ENCODE measurements at regions not wholly inside any gene's neighbourhood (a gene's known extent, or its start where the extent isn't known, plus 50 kb on each side); places are given as distances from the start of the nearest gene placed in this dataset.
A peak's percentile ranks its signal among the peaks of the same experiment; 100 is the strongest.

GRCh38 chr5:8811581-8811980 is 734.3 kb downstream of the SEMA5A start:
- peaks cover 13% of the 10 kb centered on the region for H3K9me3 ChIP-seq (ENCODE audit: control insufficient read depth, low read length)
- H3K27me3 ChIP-seq (replicated peaks; ENCODE audit: control insufficient read depth, insufficient read depth, low read length), result no peaks in the 10 kb centered on the region
- H3K4me3 ChIP-seq (ENCODE audit: low read length), result no peak overlapping the region
- DNase-seq (ENCODE audit: low read depth), result no peak
- no peak overlapping the region for H3K9ac ChIP-seq (ENCODE audit: low read length)
- no peaks in the 10 kb centered on the region for H3K36me3 ChIP-seq (ENCODE audit: control insufficient read depth, insufficient read depth, low read length, severe bottlenecking)
- H3K4me1 ChIP-seq (ENCODE audit: control insufficient read depth, insufficient read depth, low read length), result no peaks in the 10 kb centered on the region

- DNase-seq (ENCODE audit: low read depth), result no peak
- Histone ChIP-seq H3K36me3 (ENCODE audit: control insufficient read depth, insufficient read depth, low read length, severe bottlenecking) (no peaks in the 10 kb centered on the region), H3K27me3 (replicated peaks; ENCODE audit: control insufficient read depth, insufficient read depth, low read length) (no peaks in the 10 kb centered on the region), H3K9me3 (ENCODE audit: control insufficient read depth, low read length) (peaks cover 13% of the 10 kb centered on the region), H3K4me3 (ENCODE audit: low read length) (no peak overlapping the region), H3K9ac (ENCODE audit: low read length) (no peak overlapping the region), H3K4me1 (ENCODE audit: control insufficient read depth, insufficient read depth, low read length) (no peaks in the 10 kb centered on the region)
Observed at GRCh38 chr5:8813180-8813579, 732.7 kb downstream of the SEMA5A start.

GRCh38 chr5:8814105-8814504 is 731.8 kb downstream of the SEMA5A start:
- Histone ChIP-seq H3K9me3 (ENCODE audit: control insufficient read depth, low read length) (peaks cover 13% of the 10 kb centered on the region), H3K27me3 (replicated peaks; ENCODE audit: control insufficient read depth, insufficient read depth, low read length) (no peaks in the 10 kb centered on the region), H3K36me3 (ENCODE audit: control insufficient read depth, insufficient read depth, low read length, severe bottlenecking) (no peaks in the 10 kb centered on the region), H3K4me1 (ENCODE audit: control insufficient read depth, insufficient read depth, low read length) (no peaks in the 10 kb centered on the region), H3K4me3 (ENCODE audit: low read length) (no peak overlapping the region), H3K9ac (ENCODE audit: low read length) (no peak overlapping the region)
- DNase-seq (ENCODE audit: low read depth), result no peak

GRCh38 chr5:8824371-8824770 is 721.5 kb downstream of the SEMA5A start:
- no peaks in the 10 kb centered on the region for H3K36me3 ChIP-seq (ENCODE audit: control insufficient read depth, insufficient read depth, low read length, severe bottlenecking)
- H3K9ac ChIP-seq (ENCODE audit: low read length), result no peak overlapping the region
- H3K4me1 ChIP-seq (ENCODE audit: control insufficient read depth, insufficient read depth, low read length), result peaks cover 27% of the 10 kb centered on the region
- no peak for DNase-seq (ENCODE audit: low read depth)
- no peak overlapping the region for H3K4me3 ChIP-seq (ENCODE audit: low read length)
- peaks cover 7% of the 10 kb centered on the region for H3K9me3 ChIP-seq (ENCODE audit: control insufficient read depth, low read length)
- no peaks in the 10 kb centered on the region for H3K27me3 ChIP-seq (replicated peaks; ENCODE audit: control insufficient read depth, insufficient read depth, low read length)

GRCh38 chr5:8825139-8825757 is 720.6 kb downstream of the SEMA5A start:
- Histone ChIP-seq H3K4me1 (ENCODE audit: control insufficient read depth, insufficient read depth, low read length) (peaks cover 34% of the 10 kb centered on the region), H3K9ac (ENCODE audit: low read length) (no peak overlapping the region), H3K9me3 (ENCODE audit: control insufficient read depth, low read length) (no peaks in the 10 kb centered on the region), H3K4me3 (ENCODE audit: low read length) (no peak overlapping the region), H3K27me3 (replicated peaks; ENCODE audit: control insufficient read depth, insufficient read depth, low read length) (no peaks in the 10 kb centered on the region), H3K36me3 (ENCODE audit: control insufficient read depth, insufficient read depth, low read length, severe bottlenecking) (no peaks in the 10 kb centered on the region)
- DNase-seq (ENCODE audit: low read depth), result no peak

- no peaks in the 10 kb centered on the region for H3K9me3 ChIP-seq (ENCODE audit: control insufficient read depth, low read length)
- peaks cover 38% of the 10 kb centered on the region for H3K4me1 ChIP-seq (ENCODE audit: control insufficient read depth, insufficient read depth, low read length)
- H3K27me3 ChIP-seq (replicated peaks; ENCODE audit: control insufficient read depth, insufficient read depth, low read length), result no peaks in the 10 kb centered on the region
Observed at GRCh38 chr5:8826508-8826907, 719.4 kb downstream of the SEMA5A start.

GRCh38 chr5:8827696-8828095 is 718.2 kb downstream of the SEMA5A start:
- DNase-seq (ENCODE audit: low read depth), result peak; percentile 40
- H3K27me3 ChIP-seq (replicated peaks; ENCODE audit: control insufficient read depth, insufficient read depth, low read length), result no peaks in the 10 kb centered on the region
- peaks cover 46% of the 10 kb centered on the region for H3K4me1 ChIP-seq (ENCODE audit: control insufficient read depth, insufficient read depth, low read length)
- H3K9ac ChIP-seq (ENCODE audit: low read length), result no peak overlapping the region
- no peaks in the 10 kb centered on the region for H3K36me3 ChIP-seq (ENCODE audit: control insufficient read depth, insufficient read depth, low read length, severe bottlenecking)
- no peak overlapping the region for H3K4me3 ChIP-seq (ENCODE audit: low read length)
- no peaks in the 10 kb centered on the region for H3K9me3 ChIP-seq (ENCODE audit: control insufficient read depth, low read length)

More at GRCh38 chr5:8826508-8826907, 719.4 kb downstream of the SEMA5A start:
- no peaks in the 10 kb centered on the region for H3K36me3 ChIP-seq (ENCODE audit: control insufficient read depth, insufficient read depth, low read length, severe bottlenecking)
- no peak overlapping the region for H3K9ac ChIP-seq (ENCODE audit: low read length)
- H3K4me3 ChIP-seq (ENCODE audit: low read length), result no peak overlapping the region
- no peak for DNase-seq (ENCODE audit: low read depth)

- DNase-seq (ENCODE audit: low read depth), result no peak
- Histone ChIP-seq H3K9ac (ENCODE audit: low read length) (no peak overlapping the region), H3K4me1 (ENCODE audit: control insufficient read depth, insufficient read depth, low read length) (peaks cover 46% of the 10 kb centered on the region), H3K4me3 (ENCODE audit: low read length) (no peak overlapping the region), H3K9me3 (ENCODE audit: control insufficient read depth, low read length) (no peaks in the 10 kb centered on the region), H3K36me3 (ENCODE audit: control insufficient read depth, insufficient read depth, low read length, severe bottlenecking) (no peaks in the 10 kb centered on the region), H3K27me3 (replicated peaks; ENCODE audit: control insufficient read depth, insufficient read depth, low read length) (no peaks in the 10 kb centered on the region)
Observed at GRCh38 chr5:8828596-8829322, 717.1 kb downstream of the SEMA5A start.

- Histone ChIP-seq H3K27me3 (replicated peaks; ENCODE audit: control insufficient read depth, insufficient read depth, low read length) (no peaks in the 10 kb centered on the region), H3K9ac (ENCODE audit: low read length) (no peak overlapping the region), H3K36me3 (ENCODE audit: control insufficient read depth, insufficient read depth, low read length, severe bottlenecking) (no peaks in the 10 kb centered on the region), H3K9me3 (ENCODE audit: control insufficient read depth, low read length) (no peaks in the 10 kb centered on the region), H3K4me1 (ENCODE audit: control insufficient read depth, insufficient read depth, low read length) (peaks cover 46% of the 10 kb centered on the region), H3K4me3 (ENCODE audit: low read length) (no peak overlapping the region)
- DNase-seq (ENCODE audit: low read depth), result peak; percentile 96
Observed at GRCh38 chr5:8829323-8830029, 716.4 kb downstream of the SEMA5A start.

GRCh38 chr5:8831251-8831650 is 714.6 kb downstream of the SEMA5A start:
- H3K9me3 ChIP-seq (ENCODE audit: control insufficient read depth, low read length), result no peaks in the 10 kb centered on the region
- H3K9ac ChIP-seq (ENCODE audit: low read length), result no peak overlapping the region
- DNase-seq (ENCODE audit: low read depth), result no peak
- H3K4me1 ChIP-seq (ENCODE audit: control insufficient read depth, insufficient read depth, low read length), result peaks cover 45% of the 10 kb centered on the region
- H3K4me3 ChIP-seq (ENCODE audit: low read length), result no peak overlapping the region
- H3K27me3 ChIP-seq (replicated peaks; ENCODE audit: control insufficient read depth, insufficient read depth, low read length), result no peaks in the 10 kb centered on the region
- no peaks in the 10 kb centered on the region for H3K36me3 ChIP-seq (ENCODE audit: control insufficient read depth, insufficient read depth, low read length, severe bottlenecking)

- no peak overlapping the region for H3K9ac ChIP-seq (ENCODE audit: low read length)
- no peak overlapping the region for H3K4me3 ChIP-seq (ENCODE audit: low read length)
- DNase-seq (ENCODE audit: low read depth), result no peak
- no peaks in the 10 kb centered on the region for H3K9me3 ChIP-seq (ENCODE audit: control insufficient read depth, low read length)
- H3K4me1 ChIP-seq (ENCODE audit: control insufficient read depth, insufficient read depth, low read length), result peaks cover 41% of the 10 kb centered on the region
- no peaks in the 10 kb centered on the region for H3K27me3 ChIP-seq (replicated peaks; ENCODE audit: control insufficient read depth, insufficient read depth, low read length)
- no peaks in the 10 kb centered on the region for H3K36me3 ChIP-seq (ENCODE audit: control insufficient read depth, insufficient read depth, low read length, severe bottlenecking)
Observed at GRCh38 chr5:8831854-8832253, 714.0 kb downstream of the SEMA5A start.
